Astrocyte of the spinal cord (primary cell): ENCODE measurements at regions not wholly inside any gene's neighbourhood (a gene's known extent, or its start where the extent isn't known, plus 50 kb on each side); places are given as distances from the start of the nearest gene placed in this dataset.

Experiments
- DNase-seq: peaks from one replicate; pipeline ENCODE4 v3.0.0; 2011; ENCODE audit warnings: low read depth, low spot score
- H3K4me3 ChIP-seq: 2 replicates; pipeline ENCODE4 v1.5.1; 2011; ENCODE audit warnings: low read depth, mild to moderate bottlenecking, low read length, moderate library complexity
- CTCF ChIP-seq: IDR thresholded peaks from 2 replicates; pipeline ENCODE4 v1.5.1; 2012; ENCODE audit warnings: low read depth, mild to moderate bottlenecking, low read length, inconsistent platforms
- in situ Hi-C: cut with HindIII; loops from 2 replicates; pipeline ENCODE4 v1.10.0; 2017; ENCODE audit warnings: low sequenced_read_pairs

GRCh38 chr15:79230766-79231165 lies 51.8 kb upstream of the ANKRD34C start:
- in situ Hi-C loops = no loop called here
- H3K4me3 ChIP-seq = no peak overlapping the region
- no peak for DNase-seq
- no peak for TF ChIP-seq CTCF

GRCh38 chr15:79222808-79223207 lies 59.7 kb upstream of the ANKRD34C start:
- in situ Hi-C loops = no loop called here
- no peak for TF ChIP-seq CTCF
- DNase-seq = no peak
- H3K4me3 ChIP-seq = no peak overlapping the region

GRCh38 chr15:79221696-79222095 lies 60.8 kb upstream of the ANKRD34C start:
- no peak for TF ChIP-seq CTCF
- DNase-seq = no peak
- in situ Hi-C loops = no loop called here
- no peak overlapping the region for H3K4me3 ChIP-seq

- no peak for DNase-seq
- in situ Hi-C loops = no loop called here
Measured at GRCh38 chr15:79219393-79220056, 63.0 kb upstream of the ANKRD34C start.

GRCh38 chr15:79218588-79219200 lies 63.8 kb upstream of the ANKRD34C start:
- DNase-seq = no peak
- in situ Hi-C loops = no loop called here
- peak; percentile 38 for TF ChIP-seq CTCF

More at GRCh38 chr15:79219393-79220056, 63.0 kb upstream of the ANKRD34C start:
- no peak for TF ChIP-seq CTCF
- H3K4me3 ChIP-seq = no peak overlapping the region

DNA sequence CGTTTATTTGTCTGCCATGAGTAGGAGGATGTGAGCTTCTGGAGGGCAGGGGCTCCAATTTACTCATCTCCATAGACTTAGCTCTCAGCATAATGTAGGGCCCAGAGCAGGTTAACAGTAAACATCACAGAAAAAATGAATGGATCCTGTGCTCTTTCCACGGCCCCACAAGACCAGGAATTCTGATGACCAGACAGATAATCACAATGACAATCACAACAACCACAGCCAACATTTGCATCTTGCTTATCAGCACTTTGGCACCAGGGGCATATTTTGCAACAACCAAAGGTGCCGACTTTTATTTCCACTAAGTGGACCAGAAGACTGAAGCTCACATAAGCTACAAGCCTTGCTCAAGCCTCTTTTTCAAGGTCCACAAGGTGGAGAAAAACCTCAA lies 68.9 kb upstream of the ANKRD34C start:
- in situ Hi-C loops = no loop called here
- DNase-seq = no peak
- no peak for TF ChIP-seq CTCF
- no peak overlapping the region for H3K4me3 ChIP-seq

More at GRCh38 chr15:79218588-79219200, 63.8 kb upstream of the ANKRD34C start:
- H3K4me3 ChIP-seq = no peak overlapping the region
